Osteoblast (primary cell): ENCODE measurements at regions not wholly inside any gene's neighbourhood (a gene's known extent, or its start where the extent isn't known, plus 50 kb on each side); places are given as distances from the start of the nearest gene placed in this dataset.

Experiments used
- DNase-seq: peaks from one replicate; pipeline ENCODE4 v3.0.0; 2011; ENCODE audit warnings: low spot score, mixed read lengths; ENCODE audit not compliant: insufficient read length; ENCODE audit errors: missing footprints
- H2AFZ ChIP-seq: 2 replicates; pipeline ENCODE4 v1.6.0; 2011; ENCODE audit warnings: mild to moderate bottlenecking, low read length
- H3K27ac ChIP-seq: 2 replicates; pipeline ENCODE4 v1.5.1; 2011; ENCODE audit warnings: mild to moderate bottlenecking, low read depth, low read length, moderate library complexity
- H3K27me3 ChIP-seq: 2 replicates; pipeline ENCODE4 v1.6.0; 2012; ENCODE audit warnings: mild to moderate bottlenecking, control low read depth, inconsistent platforms, low read length, moderate library complexity; ENCODE audit not compliant: insufficient read depth
- H3K36me3 ChIP-seq: 2 replicates; pipeline ENCODE4 v1.5.1; 2011; ENCODE audit warnings: mild to moderate bottlenecking, low read length, control low read depth, moderate library complexity; ENCODE audit not compliant: insufficient read depth
- H3K4me1 ChIP-seq: 2 replicates; pipeline ENCODE4 v1.5.1; 2011; ENCODE audit warnings: mild to moderate bottlenecking, low read length, control low read depth, moderate library complexity; ENCODE audit not compliant: insufficient read depth
- H3K4me2 ChIP-seq: 2 replicates; pipeline ENCODE4 v1.6.0; 2011; ENCODE audit warnings: mild to moderate bottlenecking, low read length; ENCODE audit not compliant: insufficient read depth
- H3K4me3 ChIP-seq: fragments of 200-600 bp; sonication (generic); 3 replicates; pipeline ENCODE4 v1.5.1; 2012; ENCODE audit warnings: mild to moderate bottlenecking, low read length, inconsistent platforms; ENCODE audit not compliant: insufficient read depth
- H3K79me2 ChIP-seq: 2 replicates; pipeline ENCODE4 v1.6.0; 2012; ENCODE audit warnings: mild to moderate bottlenecking, low read length, control low read depth, inconsistent platforms; ENCODE audit not compliant: insufficient read depth
- H3K9me3 ChIP-seq: 2 replicates; pipeline ENCODE4 v1.5.1; 2011; ENCODE audit warnings: low read depth, low read length, control low read depth
- H4K20me1 ChIP-seq: 2 replicates; pipeline ENCODE4 v1.6.0; 2012; ENCODE audit warnings: mild to moderate bottlenecking, low read length, control low read depth; ENCODE audit not compliant: insufficient read depth
- TF ChIP-seq, protein P1 (sequence below): IDR thresholded peaks from 2 replicates; pipeline ENCODE4 v1.5.1; 2011; ENCODE audit warnings: mild to moderate bottlenecking, low read depth, low read length, moderate library complexity; ENCODE audit errors: extremely low read depth

DNA sequence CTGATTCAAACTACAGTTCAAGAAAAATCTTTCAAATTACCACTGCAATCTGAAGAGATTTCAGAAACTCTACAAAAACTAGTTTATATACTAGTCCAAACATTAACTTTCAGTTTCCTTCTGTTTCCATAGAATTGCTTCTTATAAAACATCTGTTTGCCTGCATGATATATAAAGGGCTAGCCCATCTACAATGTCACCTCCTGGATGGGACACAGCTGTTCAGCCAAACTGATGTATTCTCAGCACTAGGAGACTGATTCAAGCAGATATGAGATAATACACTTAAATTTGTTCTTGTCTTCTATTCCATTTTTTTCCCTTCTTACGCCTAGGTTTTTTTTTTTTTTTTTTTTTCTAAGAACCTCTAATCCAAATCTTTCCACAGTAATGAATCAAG lies 1569.7 kb upstream of the IGFBP7 start:
- TF ChIP-seq, protein P1, sequence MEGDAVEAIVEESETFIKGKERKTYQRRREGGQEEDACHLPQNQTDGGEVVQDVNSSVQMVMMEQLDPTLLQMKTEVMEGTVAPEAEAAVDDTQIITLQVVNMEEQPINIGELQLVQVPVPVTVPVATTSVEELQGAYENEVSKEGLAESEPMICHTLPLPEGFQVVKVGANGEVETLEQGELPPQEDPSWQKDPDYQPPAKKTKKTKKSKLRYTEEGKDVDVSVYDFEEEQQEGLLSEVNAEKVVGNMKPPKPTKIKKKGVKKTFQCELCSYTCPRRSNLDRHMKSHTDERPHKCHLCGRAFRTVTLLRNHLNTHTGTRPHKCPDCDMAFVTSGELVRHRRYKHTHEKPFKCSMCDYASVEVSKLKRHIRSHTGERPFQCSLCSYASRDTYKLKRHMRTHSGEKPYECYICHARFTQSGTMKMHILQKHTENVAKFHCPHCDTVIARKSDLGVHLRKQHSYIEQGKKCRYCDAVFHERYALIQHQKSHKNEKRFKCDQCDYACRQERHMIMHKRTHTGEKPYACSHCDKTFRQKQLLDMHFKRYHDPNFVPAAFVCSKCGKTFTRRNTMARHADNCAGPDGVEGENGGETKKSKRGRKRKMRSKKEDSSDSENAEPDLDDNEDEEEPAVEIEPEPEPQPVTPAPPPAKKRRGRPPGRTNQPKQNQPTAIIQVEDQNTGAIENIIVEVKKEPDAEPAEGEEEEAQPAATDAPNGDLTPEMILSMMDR: no peak
- no peak for DNase-seq
- H3K9me3 ChIP-seq: no peaks in the 10 kb centered on the region

DNA sequence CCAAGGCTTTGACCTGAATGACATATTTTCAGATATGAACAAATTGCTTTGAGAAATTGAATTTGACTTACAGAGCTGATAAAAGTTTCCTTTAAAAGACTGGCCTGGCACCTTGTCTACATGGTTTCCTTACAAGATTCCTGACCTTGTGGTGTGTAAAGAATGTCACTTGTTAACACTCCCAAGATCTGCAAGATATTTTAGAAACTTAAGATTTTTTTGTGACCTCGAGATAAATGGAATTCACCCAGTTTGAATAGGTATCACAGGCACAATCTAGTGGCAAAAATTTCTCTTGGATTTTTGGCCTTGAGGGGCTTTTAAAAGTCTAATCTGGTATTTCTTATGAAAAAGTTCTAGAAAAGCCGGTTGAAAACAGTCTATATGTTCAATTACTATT lies 1568.9 kb upstream of the IGFBP7 start:
- H3K4me1 ChIP-seq: no peaks in the 10 kb centered on the region
- H3K36me3 ChIP-seq: no peaks in the 10 kb centered on the region

More for the DNA sequence above, 1569.7 kb upstream of the IGFBP7 start:
- no peaks in the 10 kb centered on the region for H3K79me2 ChIP-seq
- no peak overlapping the region for H3K4me2 ChIP-seq
- no peak overlapping the region for H3K27ac ChIP-seq
- H3K36me3 ChIP-seq: no peaks in the 10 kb centered on the region
- no peaks in the 10 kb centered on the region for H3K27me3 ChIP-seq
- H3K4me3 ChIP-seq: no peak overlapping the region
- no peaks in the 10 kb centered on the region for H3K4me1 ChIP-seq
- H4K20me1 ChIP-seq: no peaks in the 10 kb centered on the region
- no peak overlapping the region for H2AFZ ChIP-seq

DNA sequence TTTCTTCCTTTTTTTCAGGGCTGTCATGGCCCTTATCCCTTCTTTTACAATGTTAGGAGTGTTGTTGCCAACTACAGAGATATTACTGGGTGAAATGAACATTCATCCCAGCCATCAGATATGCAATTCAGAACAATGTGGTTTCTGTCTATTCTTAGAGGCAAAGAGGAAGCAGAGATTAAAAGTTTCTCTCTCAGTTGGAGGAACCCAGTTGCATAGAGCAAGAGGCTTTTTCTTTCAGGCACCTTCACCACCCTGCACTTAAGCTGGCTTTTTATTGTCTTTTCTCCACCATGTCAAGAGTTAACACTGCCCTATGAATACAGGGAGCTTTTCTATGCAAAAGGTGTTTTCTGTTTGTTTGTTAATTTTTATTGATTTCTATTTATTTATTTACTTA lies 1559.6 kb upstream of the IGFBP7 start:
- Histone ChIP-seq H3K79me2 (no peaks in the 10 kb centered on the region), H2AFZ (no peak overlapping the region), H3K4me2 (no peak overlapping the region), H3K36me3 (no peaks in the 10 kb centered on the region), H3K4me1 (no peaks in the 10 kb centered on the region), H3K4me3 (no peak overlapping the region), H3K9me3 (peaks cover 2% of the 10 kb centered on the region), H4K20me1 (no peaks in the 10 kb centered on the region), H3K27ac (no peak overlapping the region), H3K27me3 (no peaks in the 10 kb centered on the region)
- no peak for DNase-seq
- TF ChIP-seq, protein P1: no peak

More for the DNA sequence above, 1568.9 kb upstream of the IGFBP7 start:
- Histone ChIP-seq H3K27me3 (no peaks in the 10 kb centered on the region), H4K20me1 (no peaks in the 10 kb centered on the region), H3K27ac (no peak overlapping the region), H3K4me3 (no peak overlapping the region), H3K9me3 (peaks cover 2% of the 10 kb centered on the region), H3K79me2 (no peaks in the 10 kb centered on the region), H2AFZ (no peak overlapping the region), H3K4me2 (no peak overlapping the region)
- no peak for DNase-seq
- TF ChIP-seq, protein P1: no peak

DNA sequence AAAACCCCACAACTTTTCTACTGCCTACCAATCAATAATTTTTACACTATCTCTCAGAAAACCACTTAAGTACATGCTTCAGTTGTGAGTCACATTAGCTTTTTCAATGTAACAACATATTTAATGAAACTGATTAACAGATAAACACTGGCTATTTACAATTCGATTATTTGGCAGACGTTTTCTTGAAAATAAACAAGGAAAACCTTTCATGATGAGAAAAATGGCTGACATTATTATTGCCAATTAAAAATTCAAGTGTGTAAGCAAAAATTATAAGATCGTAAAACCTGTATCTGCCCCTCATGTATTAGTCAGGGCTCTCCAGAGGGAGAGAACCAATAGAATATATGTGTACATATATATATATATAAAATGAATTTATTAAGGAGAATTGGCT lies 1555.5 kb upstream of the IGFBP7 start:
- Histone ChIP-seq H3K27ac (no peak overlapping the region), H3K27me3 (no peaks in the 10 kb centered on the region), H4K20me1 (no peaks in the 10 kb centered on the region), H3K4me1 (no peaks in the 10 kb centered on the region), H3K79me2 (no peaks in the 10 kb centered on the region), H3K4me2 (no peak overlapping the region), H3K4me3 (no peak overlapping the region), H2AFZ (no peak overlapping the region), H3K9me3 (no peaks in the 10 kb centered on the region), H3K36me3 (no peaks in the 10 kb centered on the region)
- TF ChIP-seq, protein P1: no peak
- DNase-seq: peak; percentile 37
